HG03565 (cell line): ENCODE measurements at regions not wholly inside any gene's neighbourhood (a gene's known extent, or its start where the extent isn't known, plus 50 kb on each side); places are given as distances from the start of the nearest gene placed in this dataset.
"Not testable (repeated sequence)": the region's sequence is repeated elsewhere in the genome, so short reads cannot be mapped to it uniquely, and the experiment has no call there.

Experiments
- ATAC-seq: cut with Tn5 transposase; IDR thresholded peaks from one replicate; pipeline ENCODE4 v1.9.1; 2021; ENCODE audit warnings: mild to moderate bottlenecking, moderate library complexity; ENCODE audit not compliant: unreplicated experiment

DNA sequence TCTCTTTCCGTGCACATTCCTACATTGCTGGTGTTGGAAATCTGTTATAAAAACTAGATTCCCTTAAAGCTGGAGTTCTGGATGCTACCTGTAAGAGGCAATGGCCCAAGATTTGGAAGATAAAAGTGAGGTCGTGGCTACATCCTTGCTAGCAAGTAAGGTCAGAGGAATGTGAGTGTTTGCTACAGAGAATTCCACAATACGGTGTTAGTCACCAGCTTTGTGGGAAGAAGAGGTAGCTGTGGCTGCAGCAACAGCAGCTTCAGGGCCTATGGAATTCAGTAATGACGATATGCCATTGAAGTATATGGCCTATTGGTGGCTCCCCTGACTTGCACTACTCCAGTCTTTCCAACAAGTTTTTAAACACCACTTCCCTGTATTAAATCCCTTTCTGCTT, 227.7 kb upstream of the TMEM260 start:
- no peak for ATAC-seq

- no peak for ATAC-seq
Observed at GRCh38 chr14:56352999-56353398, 226.6 kb upstream of the TMEM260 start.

DNA sequence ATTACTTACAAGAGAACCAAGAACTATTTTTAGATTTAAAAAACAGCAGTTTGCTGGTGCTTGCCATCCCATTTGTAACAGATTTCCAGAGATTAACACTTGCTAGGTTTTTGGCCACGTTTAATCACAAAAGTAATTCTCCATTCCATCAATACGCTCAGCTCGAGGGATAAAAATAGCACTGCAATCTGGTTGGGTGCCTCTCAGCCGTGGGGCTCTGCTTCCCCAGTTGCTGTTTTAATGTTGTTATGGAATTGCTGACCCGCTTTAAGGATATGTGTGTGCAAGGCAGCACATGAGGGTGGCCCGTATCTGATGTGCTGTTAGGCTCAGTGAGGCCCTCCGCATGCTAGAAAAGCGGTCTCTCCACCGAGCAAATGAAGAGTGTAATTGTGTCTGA, 222.2 kb upstream of the TMEM260 start:
- no peak for ATAC-seq

DNA sequence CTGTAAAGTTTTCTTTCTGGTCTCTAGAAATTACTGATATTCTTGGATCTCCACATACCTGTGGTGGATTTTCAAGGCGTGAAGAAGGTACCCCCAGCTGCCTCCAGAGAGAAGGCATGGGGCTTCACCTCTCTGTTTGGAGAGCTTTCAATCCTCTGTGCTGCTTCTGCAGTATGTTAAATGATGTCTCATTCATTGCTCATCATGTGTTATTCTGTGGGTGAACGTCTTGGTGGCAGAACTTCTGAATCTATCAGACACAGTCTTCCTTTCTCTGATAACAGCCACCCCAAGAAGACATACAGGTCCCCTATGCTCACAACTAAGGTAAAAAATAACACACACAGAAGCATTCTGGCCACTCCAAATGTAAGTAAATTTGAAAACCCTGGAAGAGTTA, 221.3 kb upstream of the TMEM260 start:
- ATAC-seq, result no peak

- no peak for ATAC-seq
Observed at GRCh38 chr14:56358851-56359614, 220.6 kb upstream of the TMEM260 start.

DNA sequence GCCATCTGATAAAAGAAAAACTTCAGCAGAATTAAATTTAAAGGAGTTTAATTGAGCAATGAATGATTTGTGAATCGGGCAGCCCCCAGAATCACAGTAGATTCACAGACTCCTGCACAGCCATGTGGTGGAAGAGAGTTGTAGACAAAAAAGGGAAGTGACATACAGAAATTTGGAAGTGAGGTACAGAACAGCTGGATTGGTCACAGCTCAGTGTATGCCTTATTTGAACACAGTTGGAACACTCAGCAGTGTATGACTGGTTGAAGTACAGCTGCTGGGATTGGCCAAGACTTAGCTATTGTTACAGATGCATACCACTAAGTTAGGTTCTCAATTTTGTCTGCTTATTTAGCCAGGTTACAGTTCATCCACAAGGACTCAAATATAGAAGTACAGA, 213.9 kb upstream of the TMEM260 start:
- ATAC-seq, result not testable (repeated sequence)

DNA sequence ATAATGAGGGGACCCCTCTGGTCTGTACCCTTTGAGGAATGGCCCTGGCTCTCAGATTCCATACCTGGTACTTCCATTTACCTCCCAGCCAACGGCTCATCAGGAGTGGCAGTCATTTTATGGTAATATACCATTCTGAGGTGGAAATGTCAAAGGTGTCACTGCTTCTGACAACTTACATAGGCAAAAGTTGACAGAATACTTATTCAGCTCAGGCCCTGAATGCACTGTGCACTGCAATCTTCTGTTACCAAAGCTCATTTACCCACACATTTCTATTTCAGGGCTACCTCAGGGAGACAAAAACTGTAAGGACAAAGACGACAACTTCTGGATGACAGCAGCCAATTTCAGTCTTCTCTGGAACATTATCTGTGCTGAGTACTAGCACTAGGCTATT, 212.2 kb upstream of the TMEM260 start:
- no peak for ATAC-seq

GRCh38 chr14:56371737-56372136, 207.9 kb upstream of the TMEM260 start:
- ATAC-seq, result no peak

GRCh38 chr14:56374421-56374820, 205.2 kb upstream of the TMEM260 start:
- no peak for ATAC-seq

GRCh38 chr14:56378046-56378445, 201.6 kb upstream of the TMEM260 start:
- ATAC-seq, result no peak

GRCh38 chr14:56378475-56378877, 201.1 kb upstream of the TMEM260 start:
- ATAC-seq, result no peak

- ATAC-seq, result no peak
Observed at GRCh38 chr14:56379956-56380355, 199.6 kb upstream of the TMEM260 start.

DNA sequence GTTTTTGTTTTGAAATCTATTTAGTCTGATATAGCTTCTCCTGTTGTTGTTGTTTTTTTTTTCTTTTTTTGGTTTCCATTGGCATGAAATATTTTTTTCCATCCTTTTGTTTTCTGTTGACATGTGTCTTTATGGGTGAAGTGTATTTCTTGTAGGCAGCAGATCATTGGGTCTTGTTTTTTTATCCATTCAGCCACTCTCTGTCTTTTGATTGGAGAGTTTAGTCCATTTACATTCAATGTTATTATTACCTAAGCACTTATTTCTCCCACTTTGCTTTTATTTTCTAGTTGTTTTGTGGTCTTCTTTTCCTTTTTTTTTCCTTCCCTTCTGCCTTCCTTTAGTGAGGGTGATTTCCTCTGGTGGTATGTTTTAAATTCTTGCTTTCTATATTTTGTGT, 193.6 kb upstream of the TMEM260 start:
- no peak for ATAC-seq

- ATAC-seq, result no peak
Observed at GRCh38 chr14:56390859-56391258, 188.7 kb upstream of the TMEM260 start.

DNA sequence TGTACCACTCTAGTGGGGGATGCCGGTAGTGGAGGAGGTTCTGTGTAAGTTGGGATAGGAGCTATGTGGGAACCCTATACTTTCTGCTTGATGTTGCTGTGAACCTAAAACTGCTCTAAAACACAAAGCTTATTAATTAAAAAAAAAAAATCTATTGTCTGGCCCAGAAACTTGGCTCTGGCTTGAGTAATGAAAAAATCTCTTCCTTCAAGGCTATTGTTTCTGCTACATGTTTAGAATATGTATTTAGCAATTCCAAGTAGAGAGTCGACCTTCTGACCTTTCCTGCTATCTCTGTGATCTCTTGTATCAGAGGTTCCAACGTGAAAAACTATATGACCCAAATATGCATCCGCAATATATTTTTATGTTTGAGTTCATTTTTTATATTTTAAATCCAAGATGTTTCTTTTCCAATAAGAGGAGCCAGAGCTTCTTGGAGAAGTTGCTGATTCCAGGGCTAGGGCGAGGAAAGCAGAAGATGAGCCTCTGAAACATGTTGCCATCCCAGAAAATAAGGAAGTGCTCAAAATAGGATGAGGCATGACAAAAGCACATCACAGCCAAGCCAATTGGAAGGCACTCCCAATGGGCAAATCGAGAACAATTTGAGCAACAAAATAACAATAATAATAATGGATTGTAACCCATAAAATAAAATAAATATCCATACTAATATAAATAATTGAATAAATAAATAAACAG, 184.6 kb upstream of the TMEM260 start:
- ATAC-seq, result no peak

DNA sequence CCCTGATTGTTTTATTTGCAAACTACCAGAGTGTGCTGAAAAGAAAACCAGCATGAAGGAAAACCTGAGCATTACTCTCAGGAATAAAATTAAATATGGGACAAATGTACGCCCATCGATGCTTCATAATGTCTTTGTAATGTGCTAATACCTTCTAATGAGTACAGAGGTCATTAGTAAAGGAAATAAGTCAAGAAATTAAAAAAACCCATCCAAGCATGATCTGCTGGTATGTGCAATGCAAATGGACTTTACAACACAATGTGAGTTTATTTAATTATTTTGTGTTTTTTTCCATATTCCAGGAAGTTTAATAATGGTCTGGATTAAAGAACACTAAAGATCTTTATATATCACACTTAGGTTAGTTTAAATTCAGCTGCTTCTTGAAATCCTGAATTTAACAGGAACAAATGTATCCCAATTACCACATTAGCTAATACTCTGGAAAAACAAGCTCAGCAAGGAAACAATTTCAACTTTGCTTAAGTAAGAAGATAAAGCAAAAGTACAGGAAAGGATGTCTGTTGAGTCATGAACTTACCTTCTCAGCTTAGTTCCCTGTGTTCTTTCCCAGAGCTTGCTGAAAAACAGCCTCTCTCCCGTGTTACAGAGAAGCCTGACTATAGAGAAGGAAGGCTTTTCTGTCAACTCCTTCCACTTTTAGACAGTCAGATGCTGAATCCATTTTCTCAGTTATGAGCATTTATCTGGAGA, 179.3 kb upstream of the TMEM260 start:
- ATAC-seq, result no peak

GRCh38 chr14:56412468-56413434, 166.8 kb upstream of the TMEM260 start:
- ATAC-seq, result no peak

DNA sequence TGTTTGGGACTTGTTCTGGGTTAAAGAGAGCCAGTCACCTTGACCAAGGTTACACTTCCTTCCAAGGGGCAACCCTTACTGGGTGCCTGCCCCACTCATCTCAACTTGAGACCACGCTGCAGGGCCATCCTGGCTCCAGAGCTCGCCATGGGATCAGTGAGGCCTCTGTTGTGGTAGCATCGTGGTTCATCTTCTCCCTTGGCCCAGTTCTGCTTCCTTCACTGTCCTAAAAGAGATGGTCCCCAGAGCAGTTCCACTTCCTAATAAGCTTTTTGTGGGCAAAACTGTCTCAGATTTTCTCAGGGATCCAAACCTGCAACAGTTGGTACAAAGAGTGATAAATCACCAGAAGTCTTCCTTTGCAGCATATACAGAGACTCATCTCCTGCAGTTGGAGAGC, 165.9 kb upstream of the TMEM260 start:
- ATAC-seq, result no peak

DNA sequence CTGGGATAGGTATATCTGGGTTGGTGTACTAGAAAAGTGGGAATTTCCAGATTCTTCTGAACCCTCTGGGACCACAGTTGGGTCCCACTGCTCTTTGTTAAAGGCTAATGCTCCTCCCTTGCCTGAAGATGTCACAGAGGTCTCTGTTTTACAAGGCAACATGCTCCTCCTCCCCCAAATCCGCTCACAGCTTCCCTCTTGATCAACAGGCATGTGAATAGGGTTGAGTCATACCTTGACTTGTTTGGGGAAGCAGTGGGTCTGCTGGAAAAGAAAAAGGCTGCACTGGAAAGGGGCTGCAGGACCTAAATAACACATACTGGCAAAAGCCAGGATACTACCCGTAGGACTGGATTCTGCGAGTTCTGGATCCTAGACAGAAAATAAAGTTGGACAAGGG, 165.4 kb upstream of the TMEM260 start:
- no peak for ATAC-seq

DNA sequence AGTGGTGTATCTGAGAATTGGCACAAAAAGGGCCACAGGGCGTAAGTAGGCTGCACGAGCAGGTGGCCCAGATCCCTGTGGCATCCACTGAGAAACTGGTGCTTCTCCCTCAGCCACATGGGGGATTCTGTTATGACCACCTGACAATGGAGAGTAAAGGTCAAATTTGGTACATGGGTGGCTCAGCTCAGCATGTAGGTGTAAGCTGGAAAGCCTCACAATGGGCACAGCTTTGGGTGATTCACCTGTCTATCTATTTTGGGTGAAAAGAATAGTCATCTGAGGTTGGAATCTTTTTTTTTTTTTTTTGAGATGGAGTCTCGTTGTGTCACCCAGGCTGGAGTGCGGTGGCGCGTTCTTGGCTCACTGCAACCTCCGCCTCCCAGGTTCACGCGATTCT, 163.4 kb upstream of the TMEM260 start:
- no peak for ATAC-seq

DNA sequence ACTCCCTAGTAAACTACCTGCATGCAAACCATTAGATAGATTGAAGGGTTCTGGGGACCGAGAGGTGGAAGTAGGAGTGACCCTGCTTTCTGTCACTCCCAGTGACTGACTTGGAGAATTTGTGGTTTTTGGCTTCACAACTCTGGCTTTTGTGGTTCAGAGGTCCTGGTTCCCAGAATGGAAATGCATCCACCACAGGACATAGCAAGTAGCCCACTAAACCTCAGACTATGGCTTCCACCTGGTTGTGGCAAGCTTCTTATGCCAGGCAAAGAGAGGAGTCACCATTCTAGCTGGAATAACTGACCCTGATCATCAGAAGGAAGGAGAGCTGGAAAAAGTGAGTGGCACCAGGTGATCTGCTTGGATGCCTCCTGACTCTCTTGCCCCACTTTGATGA, 162.4 kb upstream of the TMEM260 start:
- ATAC-seq, result no peak
